K562 (cell line): ENCODE measurements at regions not wholly inside any gene's neighbourhood (a gene's known extent, or its start where the extent isn't known, plus 50 kb on each side); places are given as distances from the start of the nearest gene placed in this dataset.

Experiments
- SMARCC2 ChIP-seq: fragments of 450-650 bp; IDR thresholded peaks from 2 replicates; pipeline ENCODE4 v1.6.1; 2017; ENCODE audit warnings: antibody characterized with exemption, moderate library complexity, mild to moderate bottlenecking, low read depth
- TAF1 ChIP-seq: IDR thresholded peaks from 2 replicates; pipeline ENCODE4 v1.6.1; 2011; ENCODE audit warnings: mild to moderate bottlenecking, low read length, moderate library complexity; ENCODE audit not compliant: insufficient read depth, control insufficient read depth, severe bottlenecking; ENCODE audit errors: extremely low read depth
- TF ChIP-seq, protein P1 (sequence below): fragments of 250-450 bp; sonication (Bioruptor Pico); IDR thresholded peaks from 2 replicates; pipeline ENCODE4 v1.8.0; 2021; ENCODE audit warnings: mild to moderate bottlenecking, moderate library complexity

DNA sequence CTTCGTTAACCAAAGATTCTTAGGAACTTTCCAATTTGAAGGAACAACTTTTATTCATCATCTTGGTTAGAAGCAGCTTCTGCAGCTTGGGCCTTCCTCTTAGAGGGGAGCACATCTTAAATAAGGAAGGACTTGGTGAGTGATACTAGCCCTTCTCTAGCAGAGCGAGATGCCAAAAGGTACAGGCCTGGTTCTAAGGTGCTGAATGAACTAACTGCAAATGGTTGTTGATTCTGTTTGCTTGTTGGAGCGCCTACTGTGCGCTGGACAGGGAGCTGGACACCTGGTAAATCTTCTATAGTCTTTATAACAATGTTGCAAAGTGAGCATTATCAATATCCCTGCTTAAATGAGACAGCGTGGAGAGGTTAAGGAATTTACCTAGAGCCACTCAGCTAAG, 127.1 kb downstream of the MYCN start:
- TF ChIP-seq, protein P1, sequence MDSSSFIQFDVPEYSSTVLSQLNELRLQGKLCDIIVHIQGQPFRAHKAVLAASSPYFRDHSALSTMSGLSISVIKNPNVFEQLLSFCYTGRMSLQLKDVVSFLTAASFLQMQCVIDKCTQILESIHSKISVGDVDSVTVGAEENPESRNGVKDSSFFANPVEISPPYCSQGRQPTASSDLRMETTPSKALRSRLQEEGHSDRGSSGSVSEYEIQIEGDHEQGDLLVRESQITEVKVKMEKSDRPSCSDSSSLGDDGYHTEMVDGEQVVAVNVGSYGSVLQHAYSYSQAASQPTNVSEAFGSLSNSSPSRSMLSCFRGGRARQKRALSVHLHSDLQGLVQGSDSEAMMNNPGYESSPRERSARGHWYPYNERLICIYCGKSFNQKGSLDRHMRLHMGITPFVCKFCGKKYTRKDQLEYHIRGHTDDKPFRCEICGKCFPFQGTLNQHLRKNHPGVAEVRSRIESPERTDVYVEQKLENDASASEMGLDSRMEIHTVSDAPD (CRISPR knock-in tag): no peak
- no peak for TF ChIP-seq TAF1
- TF ChIP-seq SMARCC2: no peak
